ENCODE measurements at regions not wholly inside any gene's neighbourhood (a gene's known extent, or its start where the extent isn't known, plus 50 kb on each side); places are given as distances from the start of the nearest gene placed in this dataset.
A peak's percentile ranks its signal among the peaks of the same experiment; 100 is the strongest.

- Mint-ChIP-seq H3K4me3 (no peak overlapping the region), H3K27ac (ENCODE audit: unreplicated experiment) (no peak overlapping the region), H3K36me3 (ENCODE audit: low read depth) (peaks cover 4% of the 10 kb centered on the region), H3K4me1 (peaks cover 9% of the 10 kb centered on the region), H3K9me3 (no peaks in the 10 kb centered on the region), H3K27me3 (ENCODE audit: low read depth) (no peaks in the 10 kb centered on the region)
- DNase-seq (ENCODE audit: low read depth, low spot score) = no peak
- TF ChIP-seq CTCF (conservative IDR thresholded peaks at IDR 0.05) = no peak
Measured at GRCh38 chr3:78029775-78030174, 989.9 kb downstream of the ROBO2 start.

- peak overlapping the region; percentile 15 for H3K27ac Mint-ChIP-seq (ENCODE audit: unreplicated experiment)
- TF ChIP-seq CTCF (conservative IDR thresholded peaks at IDR 0.05) = no peak
- H3K4me1 Mint-ChIP-seq = peaks cover 28% of the 10 kb centered on the region
- H3K36me3 Mint-ChIP-seq (ENCODE audit: low read depth) = peaks cover 2% of the 10 kb centered on the region
- peak; percentile 1 for DNase-seq (ENCODE audit: low read depth, low spot score)
- H3K27me3 Mint-ChIP-seq (ENCODE audit: low read depth) = no peaks in the 10 kb centered on the region
- H3K4me3 Mint-ChIP-seq = peak overlapping the region; percentile 56
- H3K9me3 Mint-ChIP-seq = peaks cover 5% of the 10 kb centered on the region
Measured at GRCh38 chr3:78035131-78035641, 995.3 kb downstream of the ROBO2 start.

- no peak for DNase-seq (ENCODE audit: low read depth, low spot score)
- no peak for TF ChIP-seq CTCF (conservative IDR thresholded peaks at IDR 0.05)
- H3K4me3 Mint-ChIP-seq = no peak overlapping the region
- peaks cover 5% of the 10 kb centered on the region for H3K9me3 Mint-ChIP-seq
- peaks cover 2% of the 10 kb centered on the region for H3K36me3 Mint-ChIP-seq (ENCODE audit: low read depth)
- H3K27me3 Mint-ChIP-seq (ENCODE audit: low read depth) = no peaks in the 10 kb centered on the region
- peaks cover 4% of the 10 kb centered on the region for H3K4me1 Mint-ChIP-seq
- H3K27ac Mint-ChIP-seq (ENCODE audit: unreplicated experiment) = no peak overlapping the region
Measured at GRCh38 chr3:78041486-78041885, 1001.6 kb downstream of the ROBO2 start.

GRCh38 chr3:78046566-78046965, 1006.7 kb downstream of the ROBO2 start:
- no peak overlapping the region for H3K4me3 Mint-ChIP-seq
- no peaks in the 10 kb centered on the region for H3K36me3 Mint-ChIP-seq (ENCODE audit: low read depth)
- no peak for TF ChIP-seq CTCF (conservative IDR thresholded peaks at IDR 0.05)
- no peaks in the 10 kb centered on the region for H3K27me3 Mint-ChIP-seq (ENCODE audit: low read depth)
- DNase-seq (ENCODE audit: low read depth, low spot score) = no peak
- H3K9me3 Mint-ChIP-seq = no peaks in the 10 kb centered on the region
- H3K4me1 Mint-ChIP-seq = no peaks in the 10 kb centered on the region
- no peak overlapping the region for H3K27ac Mint-ChIP-seq (ENCODE audit: unreplicated experiment)

DNA sequence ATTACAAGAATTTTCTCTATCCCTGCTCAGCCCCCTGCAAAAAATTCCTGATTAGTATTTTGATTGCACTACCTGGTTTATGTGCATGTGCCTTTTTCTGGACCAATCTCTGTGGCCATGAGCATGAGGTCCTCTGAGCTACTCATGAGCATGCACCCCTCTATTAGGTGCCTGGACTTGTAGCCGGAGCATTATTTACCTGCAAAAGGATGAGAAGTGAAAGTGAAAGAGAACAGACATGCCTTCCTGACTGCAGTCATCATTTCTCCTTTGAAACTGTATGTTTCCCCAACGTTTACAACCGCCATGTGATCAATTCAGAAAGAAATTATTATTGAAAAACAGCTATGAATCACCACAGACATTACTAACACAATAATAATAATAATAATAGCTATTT, 1008.8 kb downstream of the ROBO2 start:
- H3K9me3 Mint-ChIP-seq = no peaks in the 10 kb centered on the region
- H3K4me3 Mint-ChIP-seq = no peak overlapping the region
- H3K4me1 Mint-ChIP-seq = no peaks in the 10 kb centered on the region
- H3K36me3 Mint-ChIP-seq (ENCODE audit: low read depth) = no peaks in the 10 kb centered on the region
- no peak for TF ChIP-seq CTCF (conservative IDR thresholded peaks at IDR 0.05)
- H3K27me3 Mint-ChIP-seq (ENCODE audit: low read depth) = no peaks in the 10 kb centered on the region
- no peak overlapping the region for H3K27ac Mint-ChIP-seq (ENCODE audit: unreplicated experiment)
- DNase-seq (ENCODE audit: low read depth, low spot score) = no peak

GRCh38 chr3:78049521-78049920, 1009.6 kb downstream of the ROBO2 start:
- Mint-ChIP-seq H3K4me1 (no peaks in the 10 kb centered on the region), H3K9me3 (no peaks in the 10 kb centered on the region), H3K27ac (ENCODE audit: unreplicated experiment) (no peak overlapping the region), H3K27me3 (ENCODE audit: low read depth) (no peaks in the 10 kb centered on the region), H3K36me3 (ENCODE audit: low read depth) (no peaks in the 10 kb centered on the region), H3K4me3 (no peak overlapping the region)
- no peak for TF ChIP-seq CTCF (conservative IDR thresholded peaks at IDR 0.05)
- no peak for DNase-seq (ENCODE audit: low read depth, low spot score)

Measured in neural crest cell (in vitro differentiated cells).